NCI-H128 (cell line): ENCODE measurements at regions not wholly inside any gene's neighbourhood (a gene's known extent, or its start where the extent isn't known, plus 50 kb on each side); places are given as distances from the start of the nearest gene placed in this dataset.
"Not testable (repeated sequence)": the region's sequence is repeated elsewhere in the genome, so short reads cannot be mapped to it uniquely, and the experiment has no call there.

Source experiments
- DNase-seq: peaks from one replicate; lab custom pipeline; 2025; ENCODE audit not compliant: unreplicated experiment; lab: John Stamatoyannopoulos, UW

GRCh38 chr3:117003501-117003900 lies 293.9 kb downstream of the TUSC7 start:
- no peak for DNase-seq

GRCh38 chr3:117005274-117005673 lies 295.7 kb downstream of the TUSC7 start:
- no peak for DNase-seq

- no peak for DNase-seq
These were observed 296.4 kb downstream of the TUSC7 start for GRCh38 chr3:117005911-117006522.

DNA sequence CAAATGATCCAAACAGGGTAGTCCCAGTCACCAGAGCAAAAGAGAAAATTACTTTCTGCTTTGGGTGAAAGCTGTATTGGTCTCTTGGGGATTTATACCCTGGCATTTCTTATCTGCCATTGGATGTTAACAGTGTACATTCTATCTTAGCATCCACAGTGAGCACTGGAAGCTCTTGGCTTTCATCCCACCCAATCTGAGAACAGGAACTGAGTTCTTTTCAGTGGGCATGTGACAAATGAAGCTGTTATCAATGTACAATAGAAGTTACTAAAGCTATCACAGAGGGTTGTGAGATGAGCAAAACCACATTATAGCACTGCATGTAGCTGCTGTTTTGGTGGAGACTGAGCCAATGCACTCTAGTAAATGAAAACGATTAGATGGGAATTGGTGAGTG lies 300.7 kb downstream of the TUSC7 start:
- DNase-seq: no peak

DNA sequence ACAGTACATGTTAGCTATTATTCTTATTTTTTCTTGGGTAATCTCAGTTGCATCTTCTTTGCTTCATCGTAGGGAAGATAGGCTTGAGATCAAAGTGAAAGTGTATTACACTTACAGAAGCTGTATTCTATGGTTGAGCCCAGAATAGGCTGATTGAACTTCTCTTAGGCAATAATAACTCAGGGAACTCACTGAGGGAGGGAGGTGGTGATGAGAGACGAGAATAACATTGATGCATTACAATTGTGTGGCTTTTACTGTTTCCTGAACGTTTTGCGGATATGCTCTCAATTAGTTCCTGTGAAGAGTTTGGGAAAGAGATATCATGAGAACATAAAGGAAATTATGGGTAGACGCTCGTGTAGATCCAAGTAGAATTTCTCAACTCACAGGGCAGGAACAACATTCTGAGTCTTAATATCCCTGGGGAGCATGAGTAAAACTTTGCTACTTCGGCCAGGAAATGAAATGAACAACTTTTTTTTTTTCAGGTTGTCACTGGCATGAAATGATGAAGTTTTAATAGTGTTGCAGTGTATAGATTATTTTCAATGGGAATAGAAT lies 302.2 kb downstream of the TUSC7 start:
- no peak for DNase-seq

- DNase-seq: no peak
These were observed 306.8 kb downstream of the TUSC7 start for GRCh38 chr3:117016378-117016777.

DNA sequence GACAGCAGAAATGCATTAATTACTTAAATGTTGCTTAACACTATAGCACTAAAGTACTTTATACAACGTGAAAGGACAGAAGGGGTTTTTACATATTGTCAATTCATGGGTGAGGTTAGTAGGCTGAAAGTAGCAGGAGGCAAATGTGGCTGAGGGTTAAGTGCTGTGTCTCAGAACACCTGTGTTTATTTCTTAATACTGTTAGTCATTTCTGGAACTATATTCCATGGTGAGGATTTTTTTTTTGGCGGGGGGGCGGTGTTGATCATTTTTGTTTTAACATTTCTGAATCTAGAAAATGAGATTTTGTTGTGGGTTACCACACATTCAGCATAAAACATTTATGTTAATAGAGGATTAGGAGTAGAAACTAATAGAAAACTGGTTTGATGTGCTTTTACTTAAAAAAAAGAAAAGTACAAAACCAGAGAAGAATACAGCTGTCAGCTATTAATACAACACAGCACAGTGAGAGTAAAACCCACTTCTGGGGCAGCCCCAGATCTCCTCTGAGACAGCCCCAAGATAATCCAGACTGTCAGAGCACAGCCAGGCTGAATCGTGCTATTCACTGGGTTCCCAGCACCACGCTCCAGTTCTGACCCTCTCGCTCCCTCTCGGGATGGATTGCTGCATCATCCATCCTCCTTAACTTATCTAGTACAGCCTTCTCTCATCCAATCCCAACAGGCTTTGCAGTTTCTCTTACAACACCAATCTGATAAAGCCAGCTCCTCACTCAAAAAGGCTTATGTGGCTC lies 307.7 kb downstream of the TUSC7 start:
- no peak for DNase-seq

DNA sequence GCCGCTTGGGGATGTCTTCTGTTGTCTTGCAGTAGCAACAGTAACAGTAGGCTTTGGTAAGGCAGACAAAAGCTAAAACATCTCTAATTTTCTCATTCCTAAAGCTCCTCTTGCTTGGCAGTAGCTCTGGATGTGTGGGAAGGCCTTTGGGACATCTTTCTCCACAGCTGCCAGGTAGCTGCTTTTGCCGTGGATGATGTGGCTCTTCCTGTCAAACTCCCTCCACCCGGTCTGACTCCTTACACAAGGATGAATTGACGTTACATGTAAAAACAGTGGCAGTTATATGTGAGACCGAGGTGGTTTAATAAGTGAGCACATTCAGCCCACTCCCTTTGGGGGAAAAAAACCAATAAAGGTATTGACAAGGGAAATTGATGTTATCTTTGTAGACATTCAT lies 309.1 kb downstream of the TUSC7 start:
- no peak for DNase-seq

DNA sequence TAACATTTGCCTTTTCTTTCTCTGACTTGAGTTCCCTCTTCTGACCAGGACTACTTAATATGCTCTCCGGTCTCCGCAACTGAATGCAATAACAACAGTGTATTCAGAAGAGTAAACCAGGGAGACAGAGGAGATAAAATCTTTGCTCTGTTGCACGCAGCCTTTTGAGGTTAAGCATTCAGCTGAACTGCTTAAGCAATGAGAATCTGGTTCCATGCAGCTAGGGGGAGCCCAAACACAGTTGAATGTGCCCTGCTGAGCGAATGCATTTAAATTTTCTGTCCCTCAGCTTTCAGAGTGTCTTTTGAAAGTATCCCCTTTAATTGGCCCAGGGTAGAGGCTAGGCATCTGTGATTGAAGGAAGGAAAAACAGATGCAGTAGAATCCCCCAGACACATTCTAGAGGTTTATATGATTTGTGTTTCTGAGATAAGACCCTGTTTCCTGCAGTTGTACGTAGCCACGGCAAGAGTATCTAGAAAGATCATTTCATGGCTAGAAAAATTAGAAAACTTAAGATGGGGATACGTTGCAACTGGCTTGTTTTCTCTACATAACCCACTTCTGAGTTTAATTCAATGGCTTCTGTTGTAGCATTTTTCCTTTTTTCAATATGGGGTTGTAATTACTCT lies 309.6 kb downstream of the TUSC7 start:
- DNase-seq: peak; percentile 20

GRCh38 chr3:117026401-117026800 lies 316.8 kb downstream of the TUSC7 start:
- no peak for DNase-seq

GRCh38 chr3:117035745-117036144 lies 326.2 kb downstream of the TUSC7 start:
- DNase-seq: no peak

GRCh38 chr3:117036259-117036799 lies 326.8 kb downstream of the TUSC7 start:
- DNase-seq: no peak

GRCh38 chr3:117045143-117045542 lies 335.6 kb downstream of the TUSC7 start:
- no peak for DNase-seq

GRCh38 chr3:117047951-117048705 lies 338.5 kb downstream of the TUSC7 start:
- no peak for DNase-seq

- no peak for DNase-seq
These were observed 342.8 kb downstream of the TUSC7 start for GRCh38 chr3:117052395-117052794.

GRCh38 chr3:117054556-117054955 lies 345.0 kb downstream of the TUSC7 start:
- DNase-seq: no peak

DNA sequence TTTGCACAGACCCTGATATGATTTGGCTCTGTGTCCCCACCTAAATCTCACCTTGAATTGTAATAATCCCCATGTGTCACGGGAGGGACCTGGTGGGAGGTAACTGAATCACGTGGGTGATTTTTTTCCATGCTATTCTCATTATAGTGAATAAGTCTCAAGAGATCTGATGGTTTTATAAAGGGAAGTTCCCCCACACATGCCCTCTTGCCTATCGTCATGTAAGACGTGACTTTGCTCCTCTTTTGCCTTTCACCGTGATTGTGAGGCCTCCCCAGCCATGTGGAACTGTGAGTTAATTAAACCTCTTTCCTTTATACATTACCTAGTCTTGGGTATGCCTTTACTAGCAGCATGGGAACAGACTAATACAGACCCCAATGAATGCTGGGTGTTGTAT lies 347.4 kb downstream of the TUSC7 start:
- not testable (repeated sequence) for DNase-seq

DNA sequence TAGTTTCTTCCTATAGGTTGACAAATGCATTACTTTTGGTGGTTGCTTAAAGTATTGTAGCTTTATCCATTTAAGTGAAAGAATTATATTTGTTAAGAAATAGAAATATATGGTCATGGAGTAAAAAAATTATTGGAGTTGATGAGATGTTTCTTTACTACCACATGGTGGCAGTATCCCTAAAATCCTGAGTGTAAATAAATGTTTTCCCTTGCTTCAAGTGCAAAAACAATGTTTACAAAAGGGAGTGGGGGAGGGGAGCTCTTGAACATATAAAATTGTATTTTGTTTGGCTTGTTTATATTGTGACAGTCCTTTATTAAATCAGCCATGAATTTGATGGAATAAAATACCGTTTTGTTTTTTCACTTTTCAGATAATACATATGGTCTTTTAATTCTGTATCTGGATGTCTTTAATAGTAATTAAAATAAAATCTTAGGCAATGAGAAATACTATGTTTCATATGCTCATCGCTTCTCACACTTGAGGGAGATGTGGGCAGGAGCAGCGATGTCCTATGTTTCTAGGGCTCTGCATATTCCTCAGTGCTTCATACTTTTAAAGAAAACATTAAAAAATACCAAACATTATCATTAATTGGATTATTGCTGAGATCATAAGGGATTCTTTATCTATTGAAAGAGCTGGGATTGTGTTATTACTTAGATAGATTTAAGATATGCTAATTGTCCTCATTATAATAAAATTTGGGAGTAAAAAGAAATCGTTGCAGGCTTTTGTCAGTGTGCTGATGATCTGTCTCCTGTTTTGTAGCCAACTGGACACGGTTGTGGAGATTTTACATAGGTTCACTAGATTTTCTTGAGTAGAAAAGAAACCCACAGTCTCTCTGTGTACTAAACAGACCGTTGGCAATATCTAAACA lies 349.7 kb downstream of the TUSC7 start:
- no peak for DNase-seq

- no peak for DNase-seq
These were observed 350.3 kb downstream of the TUSC7 start for GRCh38 chr3:117059956-117060270.

DNA sequence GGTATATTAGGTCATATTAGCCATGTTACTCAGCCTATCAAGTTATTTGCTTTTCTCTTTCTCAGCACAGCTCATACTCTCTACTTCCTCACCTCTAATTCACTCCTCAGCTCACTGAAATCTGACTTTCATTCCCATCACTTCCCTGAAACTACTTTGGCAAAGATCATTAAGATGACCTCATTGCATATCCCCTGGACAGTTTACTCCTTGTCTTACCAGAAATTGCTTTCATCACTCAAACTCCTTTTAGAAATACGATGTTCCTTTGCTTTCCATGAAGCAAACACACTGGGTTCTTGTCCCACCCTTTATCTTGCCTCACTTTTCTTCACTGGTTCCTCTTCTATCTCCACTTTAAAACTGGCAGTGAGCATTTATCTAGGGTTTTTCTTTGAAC lies 354.4 kb downstream of the TUSC7 start:
- no peak for DNase-seq
